K562 (cell line): ENCODE measurements at regions not wholly inside any gene's neighbourhood (a gene's known extent, or its start where the extent isn't known, plus 50 kb on each side); places are given as distances from the start of the nearest gene placed in this dataset.

Experiments
- ATAC-seq: fragments of 200-7000 bp; cut with Tn5 transposase; 3 replicates; pipeline ENCODE4 v1.9.1; 2020; ENCODE audit warnings: moderate library complexity
- BruUV-seq: library from RNA; stranded (reverse); fragments of 400-500 nt; replicated peaks from 2 replicates; lab custom pipeline; 2021; lab: Mats Ljungman, UMichigan
- CTCF ChIA-PET: fragments of 300-600 bp; formaldehyde crosslinking; extraction: SDS; loops from one replicate; lab custom pipeline; 2021; ENCODE audit warnings: low intra/inter-chr PET ratio; lab: Yijun Ruan, JAX
- POLR2A ChIA-PET: fragments of 300-600, 350-650 bp; sonication (Branson Sonifier 250); formaldehyde crosslinking; extraction: SDS; loops from one replicate; lab custom pipeline; 2021; ENCODE audit warnings: antibody characterized with exemption, inconsistent platforms; lab: Yijun Ruan, JAX
- DNase-seq, 4 experiments: peaks; one replicate each; pipeline versions ENCODE4 v3.0.0 to v3.0.0-alpha.2; 2011 to 2018; ENCODE audit warnings: low spot score in 3 of 4, mixed read lengths in 3 of 4; ENCODE audit errors: extremely low read depth in 1 of 4
- FAIRE-seq: peaks from 2 replicates; lab custom pipeline; 2011; peaks lifted over from hg19 to GRCh38; lab: Jason Lieb, UNC
- H2AFZ ChIP-seq: 2 replicates; pipeline ENCODE4 v1.6.0; 2011; ENCODE audit warnings: low read depth, low read length, control low read depth, inconsistent platforms
- H3K27ac ChIP-seq: fragments of 200-600 bp; 3 replicates; pipeline ENCODE4 v1.8.0; 2011; ENCODE audit warnings: low read depth, mild to moderate bottlenecking, control low read depth, inconsistent platforms, low read length, moderate library complexity, mixed read lengths; ENCODE audit errors: extremely low read depth
- H3K27me3 ChIP-seq, 2 experiments: fragments of 300-600 bp in 1 of 2; 2 replicates in 1 of 2; 3 replicates in 1 of 2; pipeline versions ENCODE4 v1.6.0 to v1.8.0; 2011; ENCODE audit warnings: inconsistent platforms in 2 of 2, low read length in 2 of 2, mild to moderate bottlenecking in 1 of 2, mixed read lengths in 1 of 2, moderate library complexity in 1 of 2; ENCODE audit not compliant: control insufficient read depth in 2 of 2, insufficient read depth in 2 of 2
- H3K36me3 ChIP-seq: fragments of 300-600 bp; 3 replicates; pipeline ENCODE4 v1.8.0; 2011; ENCODE audit warnings: mild to moderate bottlenecking, low read length, inconsistent platforms; ENCODE audit not compliant: control insufficient read depth, insufficient read depth
- H3K4me1 ChIP-seq, 2 experiments: fragments of 200-600 bp in 1 of 2; replicated peaks in 1 of 2; 2 replicates in 1 of 2; 3 replicates in 1 of 2; pipeline versions ENCODE4 v1.5.1 to v1.8.0; 2011; ENCODE audit warnings: inconsistent platforms in 2 of 2, low read length in 2 of 2, mild to moderate bottlenecking in 1 of 2, mixed read lengths in 1 of 2, moderate library complexity in 1 of 2; ENCODE audit not compliant: control insufficient read depth in 2 of 2, insufficient read depth in 2 of 2
- H3K4me2 ChIP-seq: 2 replicates; pipeline ENCODE4 v1.6.1; 2011; ENCODE audit warnings: low read length, control low read depth, inconsistent platforms, mixed read lengths; ENCODE audit not compliant: insufficient read depth
- H3K4me3 ChIP-seq: fragments of 200-600 bp; sonication (generic), shearing (Covaris generic); 2 replicates; pipeline ENCODE4 v1.5.1; 2016; ENCODE audit warnings: control low read depth, inconsistent platforms
- H3K79me2 ChIP-seq: fragments of 200-600 bp; 3 replicates; pipeline ENCODE4 v1.8.0; 2011; ENCODE audit warnings: low read length, inconsistent platforms; ENCODE audit not compliant: control insufficient read depth, insufficient read depth
- H3K9ac ChIP-seq, 2 experiments: 2 replicates each; pipeline versions ENCODE4 v1.6.0 to v1.6.1; 2011; ENCODE audit warnings: low read depth in 2 of 2, low read length in 2 of 2, control low read depth in 1 of 2, inconsistent platforms in 1 of 2, mild to moderate bottlenecking in 1 of 2, mixed read lengths in 1 of 2; ENCODE audit not compliant: insufficient read depth in 1 of 2
- H3K9me1 ChIP-seq: one replicate; pipeline ENCODE4 v1.6.0; 2011; ENCODE audit warnings: inconsistent platforms, mild to moderate bottlenecking, low read length, moderate library complexity; ENCODE audit not compliant: control insufficient read depth, insufficient read depth
- H3K9me3 ChIP-seq: replicated peaks from 2 replicates; pipeline ENCODE4 v1.5.1; 2011; ENCODE audit warnings: low read depth, low read length, inconsistent platforms; ENCODE audit not compliant: control insufficient read depth, insufficient read depth
- H4K20me1 ChIP-seq: replicated peaks from 2 replicates; pipeline ENCODE4 v1.6.1; 2011; ENCODE audit warnings: low read length, inconsistent platforms, mixed read lengths; ENCODE audit not compliant: control insufficient read depth, insufficient read depth
- BCL6 ChIP-seq: fragments of 250-450 bp; sonication (Bioruptor Pico); IDR thresholded peaks from 2 replicates; pipeline ENCODE4 v1.4.0; 2020
- CHD1 ChIP-seq: fragments of 200-600 bp; sonication (generic); IDR thresholded peaks from one replicate; pipeline ENCODE4 v1.6.1; 2012; ENCODE audit warnings: mild to moderate bottlenecking, moderate library complexity, low read length, inconsistent platforms
- CTBP1 ChIP-seq: fragments of 450-650 bp; IDR thresholded peaks from 2 replicates; pipeline ENCODE4 v1.6.1; 2016; ENCODE audit warnings: borderline replicate concordance
- EGR1 ChIP-seq: fragments of 450-650 bp; conservative IDR thresholded peaks from 2 replicates; pipeline ENCODE4 v1.6.1; 2017; ENCODE audit warnings: mild to moderate bottlenecking
- ELK1 ChIP-seq: sonication (generic); formaldehyde crosslinking; IDR thresholded peaks from 2 replicates; pipeline ENCODE4 v1.8.1; 2022; ENCODE audit warnings: missing genetic modification reagents
- FOSL1 ChIP-seq: fragments of 200-800 bp; sonication (Bioruptor generic); conservative IDR thresholded peaks from 2 replicates; pipeline ENCODE4 v1.6.1; 2016; ENCODE audit warnings: missing genetic modification characterization, missing compliant biosample characterization
- HMGN3 ChIP-seq: IDR thresholded peaks from 2 replicates; pipeline ENCODE4 v1.6.1; 2011; ENCODE audit warnings: borderline replicate concordance, low read depth, mild to moderate bottlenecking, mixed read lengths, low read length; ENCODE audit not compliant: insufficient read length; ENCODE audit errors: extremely low read depth
- KAT7 ChIP-seq: sonication (generic); formaldehyde crosslinking; IDR thresholded peaks from 2 replicates; pipeline ENCODE4 v1.8.0; 2022; ENCODE audit warnings: missing genetic modification reagents, mild to moderate bottlenecking, borderline replicate concordance
- L3MBTL2 ChIP-seq: fragments of 450-650 bp; IDR thresholded peaks from 2 replicates; pipeline ENCODE4 v1.6.1; 2016; ENCODE audit warnings: mild to moderate bottlenecking, moderate library complexity
- LARP7 ChIP-seq: fragments of 450-650 bp; IDR thresholded peaks from 2 replicates; pipeline ENCODE4 v1.6.1; 2016
- MAFK ChIP-seq: IDR thresholded peaks from 2 replicates; pipeline ENCODE4 v1.6.1; 2011; ENCODE audit warnings: low read length, improper control_type of control experiment
- NCOA2 ChIP-seq, 2 experiments: fragments of 450-650 bp; IDR thresholded peaks; 2 replicates each; pipeline ENCODE4 v1.6.1; 2018; ENCODE audit warnings: mild to moderate bottlenecking in 2 of 2, moderate library complexity in 1 of 2; ENCODE audit not compliant: partially characterized antibody in 2 of 2
- NR0B1 ChIP-seq: fragments of 450-650 bp; IDR thresholded peaks from one replicate; pipeline ENCODE4 v1.6.1; 2018; ENCODE audit warnings: mild to moderate bottlenecking, moderate library complexity; ENCODE audit not compliant: partially characterized antibody
- NR1H2 ChIP-seq: sonication (generic); formaldehyde crosslinking; IDR thresholded peaks from 2 replicates; pipeline ENCODE4 v1.4.0; 2020; ENCODE audit warnings: mild to moderate bottlenecking, missing genetic modification reagents
- SIRT6 ChIP-seq: IDR thresholded peaks from one replicate; pipeline ENCODE4 v1.6.1; 2012; ENCODE audit warnings: low read depth, mild to moderate bottlenecking, control low read depth, inconsistent platforms, low read length, moderate library complexity
- TCF7L2 ChIP-seq: fragments of 150-350 bp; IDR thresholded peaks from 2 replicates; pipeline ENCODE4 v1.6.1; 2016; ENCODE audit warnings: low read depth, mild to moderate bottlenecking, low read length, moderate library complexity
- ZBTB1 ChIP-seq: sonication (generic); formaldehyde crosslinking; IDR thresholded peaks from 2 replicates; pipeline ENCODE4 v1.8.1; 2023; ENCODE audit warnings: missing genetic modification reagents, low read depth, mild to moderate bottlenecking, borderline replicate concordance
- ZNF12 ChIP-seq: sonication (generic); formaldehyde crosslinking; IDR thresholded peaks from 2 replicates; pipeline ENCODE4 v1.4.0; 2020; ENCODE audit warnings: mild to moderate bottlenecking, missing genetic modification reagents
- ZNF134 ChIP-seq: fragments of 250-450 bp; sonication (Bioruptor Pico); conservative IDR thresholded peaks from 2 replicates; pipeline ENCODE4 v1.4.0; 2020
- ZNF280A ChIP-seq: fragments of 450-650 bp; IDR thresholded peaks from 2 replicates; pipeline ENCODE4 v1.6.1; 2018; ENCODE audit warnings: mild to moderate bottlenecking, low read depth; ENCODE audit not compliant: partially characterized antibody
- ZNF589 ChIP-seq: fragments of 200-800 bp; sonication (Bioruptor generic); IDR thresholded peaks from 2 replicates; pipeline ENCODE4 v1.6.1; 2016; ENCODE audit warnings: low read depth, missing genetic modification characterization, missing compliant biosample characterization
- ZNF764 ChIP-seq: fragments of 250-450 bp; sonication (Bioruptor Pico); IDR thresholded peaks from 2 replicates; pipeline ENCODE4 v1.4.0; 2020; ENCODE audit warnings: low read depth, mild to moderate bottlenecking, moderate library complexity
- WGBS: fragments of 100-300 bp; shearing (Covaris generic); methylation state at CpG from one replicate; pipeline ENCODE4 v1.1.6; 2016; ENCODE audit warnings: low coverage, mixed read lengths; ENCODE audit not compliant: insufficient coverage; ENCODE audit errors: missing lambda C conversion rate; 5-methylcytosine and 5-hydroxymethylcytosine counted together
- in situ Hi-C: fragments of 300-500 bp; cut with MboI; formaldehyde crosslinking; loops from 4 replicates; pipeline ENCODE4 v1.15.0; 2018; ENCODE audit warnings: inconsistent platforms, mixed read lengths
- intact Hi-C: fragments of 100-400 bp; cut with micrococcal nuclease; formaldehyde crosslinking; loops from 2 replicates; pipeline ENCODE4 v1.14.2; 2022

GRCh38 chrX:40147971-40148370, 50.2 kb upstream of the BCOR start:
- CTCF ChIA-PET: no interaction called here
- Histone ChIP-seq H3K9me1 (no peaks in the 10 kb centered on the region), H3K4me1 (peaks cover 40 to 77% of the 10 kb centered on the region in 2 experiments), H2AFZ (peak overlapping the region; percentile 77), H3K9me3 (no peaks in the 10 kb centered on the region), H3K79me2 (peaks cover 49% of the 10 kb centered on the region), H3K36me3 (no peaks in the 10 kb centered on the region), H3K27me3 (no peaks in the 10 kb centered on the region), H3K9ac (peak overlapping the region; percentile 69 to 87), H3K4me3 (peak overlapping the region; percentile 11; the same call in 1 of the 2 replicates), H3K4me2 (peak overlapping the region; percentile 72), H3K27ac (peak overlapping the region; percentile 83), H4K20me1 (no peaks in the 10 kb centered on the region)
- 82% methylated on average over 5 of the region's 22 CpGs for WGBS
- no peak for FAIRE-seq
- intact Hi-C loops (loop anchor here (2.0 kb wide), 1 partner anchor 15 kb away; no protein-coding TSS in a partner anchor), in situ Hi-C loops (no loop called here)
- no peak for ATAC-seq
- POLR2A ChIA-PET: interaction anchor here (0.8 kb wide), 2 partner anchors 13 to 50 kb away, joined by 3 to 5 read pairs; partner anchors contain the start of gene BCOR
- no peak for DNase-seq
- BruUV-seq: no TSS peak
- TF ChIP-seq EGR1 (peak; percentile 42), ZNF764 (CRISPR knock-in tag) (no peak), BCL6 (CRISPR knock-in tag) (no peak), ZBTB1 (CRISPR knock-in tag) (no peak), MAFK (no peak), SIRT6 (no peak), HMGN3 (no peak), ZNF12 (CRISPR knock-in tag) (no peak), CHD1 (peak; percentile 24), CTBP1 (no peak), ELK1 (CRISPR knock-in tag) (no peak), NR0B1 (no peak), LARP7 (no peak), ZNF280A (no peak), ZNF589 (CRISPR knock-in tag) (no peak), TCF7L2 (no peak), KAT7 (CRISPR knock-in tag) (no peak), ZNF134 (CRISPR knock-in tag) (no peak), NCOA2 (IDR thresholded peaks at IDR 0.05; ENCODE audit: partially characterized antibody in 2 of 2) (no peak), L3MBTL2 (no peak), NR1H2 (CRISPR knock-in tag) (no peak), FOSL1 (tag) (no peak)
